ENCODE measurements at regions not wholly inside any gene's neighbourhood (a gene's known extent, or its start where the extent isn't known, plus 50 kb on each side); places are given as distances from the start of the nearest gene placed in this dataset.

- peaks cover 5% of the 10 kb centered on the region for H3K4me1 ChIP-seq (ENCODE audit: control insufficient read depth, low read depth, low read length)
- no peaks in the 10 kb centered on the region for H3K79me1 ChIP-seq (ENCODE audit: low read length)
- no peak overlapping the region for H3K23ac ChIP-seq (ENCODE audit: low read length)
- no peaks in the 10 kb centered on the region for H3K36me3 ChIP-seq (ENCODE audit: control insufficient read depth, insufficient read depth, low read length)
- no peak overlapping the region for H2AK5ac ChIP-seq (ENCODE audit: low read length)
- no peaks in the 10 kb centered on the region for H3K27me3 ChIP-seq (ENCODE audit: insufficient read depth, low read length, poor library complexity)
- DNase-seq: no peak
- no peak overlapping the region for H2BK5ac ChIP-seq (ENCODE audit: low read length)
- H3K79me2 ChIP-seq (ENCODE audit: control insufficient read depth, insufficient read depth, low read length): no peaks in the 10 kb centered on the region
- H3K4me2 ChIP-seq (ENCODE audit: low read length): no peak overlapping the region
- H3K4ac ChIP-seq (ENCODE audit: low read depth, low read length): no peak overlapping the region
- no peak overlapping the region for H3K9ac ChIP-seq (ENCODE audit: low read length)
- WGBS (ENCODE audit: extremely low coverage, insufficient coverage, low lambda C conversion rate): no CpG with 5 or more reads among the region's 28 CpGs
- no peak overlapping the region for H4K8ac ChIP-seq (ENCODE audit: low read depth, low read length)
- H3K56ac ChIP-seq (ENCODE audit: low read length): no peak overlapping the region
- H2BK120ac ChIP-seq (ENCODE audit: low read depth, low read length): peak overlapping the region; percentile 47
- no peak overlapping the region for H4K5ac ChIP-seq (ENCODE audit: low read length)
- H3K4me3 ChIP-seq (ENCODE audit: low read length): no peak overlapping the region
- H2BK15ac ChIP-seq (replicated peaks; ENCODE audit: low read depth): no peak overlapping the region
- H3K18ac ChIP-seq (ENCODE audit: low read length): no peak overlapping the region
- H3K27ac ChIP-seq (ENCODE audit: low read depth, low read length): no peak overlapping the region
Observed at GRCh38 chr10:31749981-31750840, 178.4 kb downstream of the ARHGAP12 start.

DNA sequence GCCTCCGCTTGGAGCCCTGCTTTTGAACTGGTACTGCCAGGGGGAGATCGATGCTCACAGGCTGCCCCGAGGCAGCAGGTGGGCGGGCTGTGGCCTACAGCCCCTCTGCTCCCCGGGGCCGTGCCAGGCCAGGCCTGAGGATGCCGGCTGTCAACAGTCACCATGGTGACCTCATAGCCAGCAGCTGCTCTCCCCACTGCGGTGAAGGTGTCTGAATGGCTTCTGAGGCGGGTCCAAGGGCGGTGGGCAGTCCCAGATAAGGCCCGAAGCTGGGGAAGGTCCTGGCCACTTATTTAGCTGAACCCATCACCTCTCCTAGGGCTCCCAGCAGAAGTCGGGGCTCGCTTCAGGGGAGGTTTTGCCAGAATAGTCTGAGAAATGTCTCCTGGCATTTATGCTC, 179.3 kb downstream of the ARHGAP12 start:
- no peak overlapping the region for H2AK5ac ChIP-seq (ENCODE audit: low read length)
- H3K79me2 ChIP-seq (ENCODE audit: control insufficient read depth, insufficient read depth, low read length): no peaks in the 10 kb centered on the region
- no peak overlapping the region for H2BK120ac ChIP-seq (ENCODE audit: low read depth, low read length)
- H3K4me3 ChIP-seq (ENCODE audit: low read length): no peak overlapping the region
- no peak overlapping the region for H2BK5ac ChIP-seq (ENCODE audit: low read length)
- H4K5ac ChIP-seq (ENCODE audit: low read length): no peak overlapping the region
- no peak for DNase-seq
- H3K9ac ChIP-seq (ENCODE audit: low read length): no peak overlapping the region
- no peak overlapping the region for H3K18ac ChIP-seq (ENCODE audit: low read length)
- no peak overlapping the region for H3K23ac ChIP-seq (ENCODE audit: low read length)
- WGBS (ENCODE audit: extremely low coverage, insufficient coverage, low lambda C conversion rate): no CpG with 5 or more reads among the region's 13 CpGs
- no peak overlapping the region for H2BK15ac ChIP-seq (replicated peaks; ENCODE audit: low read depth)
- no peaks in the 10 kb centered on the region for H3K36me3 ChIP-seq (ENCODE audit: control insufficient read depth, insufficient read depth, low read length)
- H3K27me3 ChIP-seq (ENCODE audit: insufficient read depth, low read length, poor library complexity): no peaks in the 10 kb centered on the region
- no peak overlapping the region for H3K4ac ChIP-seq (ENCODE audit: low read depth, low read length)
- no peak overlapping the region for H3K27ac ChIP-seq (ENCODE audit: low read depth, low read length)
- no peak overlapping the region for H3K56ac ChIP-seq (ENCODE audit: low read length)
- no peak overlapping the region for H3K4me2 ChIP-seq (ENCODE audit: low read length)
- H3K79me1 ChIP-seq (ENCODE audit: low read length): no peaks in the 10 kb centered on the region
- no peaks in the 10 kb centered on the region for H3K4me1 ChIP-seq (ENCODE audit: control insufficient read depth, low read depth, low read length)
- no peak overlapping the region for H4K8ac ChIP-seq (ENCODE audit: low read depth, low read length)

DNA sequence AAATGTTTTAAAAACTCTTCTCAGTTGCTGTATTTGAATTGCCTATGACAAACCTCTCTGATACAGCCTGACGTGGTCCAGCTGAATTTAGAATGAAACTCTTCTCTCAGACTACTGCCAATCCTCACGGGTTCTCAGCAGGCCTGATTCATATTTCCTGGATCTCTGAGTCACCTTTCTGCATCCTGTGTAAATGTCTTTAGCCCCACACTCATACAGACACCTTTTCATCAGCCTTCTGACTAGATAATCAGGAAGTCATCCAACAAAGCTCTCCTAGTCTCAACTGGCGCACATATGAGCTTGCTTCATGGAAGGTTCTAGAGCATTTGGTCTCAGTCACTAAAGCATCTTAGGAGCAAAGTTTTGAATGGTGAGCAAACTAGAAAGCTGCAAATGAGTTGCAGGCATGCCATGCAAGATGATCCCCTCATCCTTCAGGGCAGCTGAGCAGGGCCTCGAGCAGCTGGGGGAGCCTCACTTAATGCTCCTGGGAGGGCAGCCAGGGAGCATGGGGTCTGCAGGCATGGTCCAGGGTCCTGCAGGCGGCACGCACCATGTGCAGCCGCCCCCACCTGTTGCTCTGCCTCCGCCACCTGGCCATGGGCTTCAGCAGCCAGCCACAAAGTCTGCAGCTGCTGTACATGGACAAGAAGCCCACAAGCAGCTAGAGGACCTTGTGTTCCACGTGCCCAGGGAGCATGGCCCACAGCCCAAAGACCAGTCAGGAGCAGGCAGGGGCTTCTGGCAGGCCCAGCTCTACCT, 182.8 kb downstream of the ARHGAP12 start:
- Histone ChIP-seq H3K23ac (ENCODE audit: low read length) (no peak overlapping the region), H4K8ac (ENCODE audit: low read depth, low read length) (no peak overlapping the region), H4K5ac (ENCODE audit: low read length) (no peak overlapping the region), H2AK5ac (ENCODE audit: low read length) (no peak overlapping the region), H3K79me1 (ENCODE audit: low read length) (no peaks in the 10 kb centered on the region), H2BK5ac (ENCODE audit: low read length) (no peak overlapping the region), H3K4ac (ENCODE audit: low read depth, low read length) (no peak overlapping the region), H3K9ac (ENCODE audit: low read length) (no peak overlapping the region), H2BK120ac (ENCODE audit: low read depth, low read length) (no peak overlapping the region), H3K4me2 (ENCODE audit: low read length) (no peak overlapping the region), H3K27ac (ENCODE audit: low read depth, low read length) (no peak overlapping the region), H3K18ac (ENCODE audit: low read length) (no peak overlapping the region), H2BK15ac (replicated peaks; ENCODE audit: low read depth) (no peak overlapping the region), H3K27me3 (ENCODE audit: insufficient read depth, low read length, poor library complexity) (no peaks in the 10 kb centered on the region), H3K4me1 (ENCODE audit: control insufficient read depth, low read depth, low read length) (no peaks in the 10 kb centered on the region), H3K36me3 (ENCODE audit: control insufficient read depth, insufficient read depth, low read length) (no peaks in the 10 kb centered on the region), H3K4me3 (ENCODE audit: low read length) (no peak overlapping the region), H3K56ac (ENCODE audit: low read length) (no peak overlapping the region), H3K79me2 (ENCODE audit: control insufficient read depth, insufficient read depth, low read length) (no peaks in the 10 kb centered on the region)
- no peak for DNase-seq
- WGBS (ENCODE audit: extremely low coverage, insufficient coverage, low lambda C conversion rate): no CpG with 5 or more reads among the region's 9 CpGs

DNA sequence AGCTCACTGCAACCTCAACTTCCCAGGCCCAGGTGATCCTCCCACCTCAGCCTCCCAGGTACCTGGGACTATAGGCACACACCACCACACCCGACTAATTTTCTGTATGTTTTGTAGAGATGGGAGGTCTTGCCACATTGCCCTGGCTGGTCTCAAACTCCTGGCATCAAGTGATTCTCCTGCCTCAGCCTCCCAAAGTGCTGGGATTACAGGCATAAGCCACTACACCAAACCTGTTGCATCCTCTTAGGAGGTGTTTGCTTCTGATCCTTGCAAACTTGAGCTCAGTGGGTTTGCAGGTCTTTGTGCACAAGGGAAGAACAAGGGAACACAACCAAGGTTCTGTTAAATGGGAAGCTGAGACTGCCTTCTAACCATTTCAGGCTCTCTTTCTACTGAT, 184.6 kb downstream of the ARHGAP12 start:
- Histone ChIP-seq H3K23ac (ENCODE audit: low read length) (no peak overlapping the region), H3K56ac (ENCODE audit: low read length) (no peak overlapping the region), H3K79me2 (ENCODE audit: control insufficient read depth, insufficient read depth, low read length) (no peaks in the 10 kb centered on the region), H3K9ac (ENCODE audit: low read length) (no peak overlapping the region), H3K36me3 (ENCODE audit: control insufficient read depth, insufficient read depth, low read length) (no peaks in the 10 kb centered on the region), H4K5ac (ENCODE audit: low read length) (no peak overlapping the region), H3K18ac (ENCODE audit: low read length) (no peak overlapping the region), H3K4me1 (ENCODE audit: control insufficient read depth, low read depth, low read length) (peaks cover 2% of the 10 kb centered on the region), H3K79me1 (ENCODE audit: low read length) (no peaks in the 10 kb centered on the region), H3K4me3 (ENCODE audit: low read length) (no peak overlapping the region), H2BK120ac (ENCODE audit: low read depth, low read length) (no peak overlapping the region), H3K4ac (ENCODE audit: low read depth, low read length) (no peak overlapping the region), H3K4me2 (ENCODE audit: low read length) (no peak overlapping the region), H3K27me3 (ENCODE audit: insufficient read depth, low read length, poor library complexity) (no peaks in the 10 kb centered on the region), H2AK5ac (ENCODE audit: low read length) (no peak overlapping the region), H2BK5ac (ENCODE audit: low read length) (no peak overlapping the region), H3K27ac (ENCODE audit: low read depth, low read length) (no peak overlapping the region), H4K8ac (ENCODE audit: low read depth, low read length) (no peak overlapping the region), H2BK15ac (replicated peaks; ENCODE audit: low read depth) (no peak overlapping the region)
- no peak for DNase-seq
- WGBS (ENCODE audit: extremely low coverage, insufficient coverage, low lambda C conversion rate): no CpG with 5 or more reads among the region's 1 CpG

DNA sequence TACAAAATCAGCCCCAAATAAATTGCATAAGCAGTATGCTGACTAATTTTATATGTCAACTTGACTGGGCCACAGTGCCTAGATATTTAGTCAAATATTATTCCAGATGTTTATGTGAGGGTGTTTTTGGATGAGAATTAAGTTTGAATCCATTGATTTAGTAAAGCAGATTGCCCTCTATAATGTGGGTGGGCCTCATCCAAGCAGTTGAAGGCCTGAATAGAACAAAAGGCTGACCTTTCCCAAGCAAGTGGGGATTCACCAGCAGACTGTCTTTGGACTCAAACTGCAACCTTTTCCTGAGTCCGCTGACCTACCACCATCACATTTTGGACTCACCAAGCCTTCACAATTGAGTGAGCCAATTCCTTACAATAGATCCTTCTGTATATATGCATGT, 186.4 kb downstream of the ARHGAP12 start:
- no peaks in the 10 kb centered on the region for H3K79me1 ChIP-seq (ENCODE audit: low read length)
- H3K23ac ChIP-seq (ENCODE audit: low read length): no peak overlapping the region
- H3K27ac ChIP-seq (ENCODE audit: low read depth, low read length): no peak overlapping the region
- no peak overlapping the region for H3K4ac ChIP-seq (ENCODE audit: low read depth, low read length)
- H2BK5ac ChIP-seq (ENCODE audit: low read length): no peak overlapping the region
- no peak overlapping the region for H2BK120ac ChIP-seq (ENCODE audit: low read depth, low read length)
- H2BK15ac ChIP-seq (replicated peaks; ENCODE audit: low read depth): no peak overlapping the region
- no peak overlapping the region for H4K5ac ChIP-seq (ENCODE audit: low read length)
- no peak overlapping the region for H3K4me2 ChIP-seq (ENCODE audit: low read length)
- no peak for DNase-seq
- H3K56ac ChIP-seq (ENCODE audit: low read length): no peak overlapping the region
- no peak overlapping the region for H3K9ac ChIP-seq (ENCODE audit: low read length)
- no CpG with 5 or more reads among the region's 1 CpG for WGBS (ENCODE audit: extremely low coverage, insufficient coverage, low lambda C conversion rate)
- H2AK5ac ChIP-seq (ENCODE audit: low read length): no peak overlapping the region
- no peaks in the 10 kb centered on the region for H3K27me3 ChIP-seq (ENCODE audit: insufficient read depth, low read length, poor library complexity)
- H4K8ac ChIP-seq (ENCODE audit: low read depth, low read length): no peak overlapping the region
- no peaks in the 10 kb centered on the region for H3K36me3 ChIP-seq (ENCODE audit: control insufficient read depth, insufficient read depth, low read length)
- no peak overlapping the region for H3K18ac ChIP-seq (ENCODE audit: low read length)
- peaks cover 2% of the 10 kb centered on the region for H3K4me1 ChIP-seq (ENCODE audit: control insufficient read depth, low read depth, low read length)
- H3K79me2 ChIP-seq (ENCODE audit: control insufficient read depth, insufficient read depth, low read length): no peaks in the 10 kb centered on the region
- H3K4me3 ChIP-seq (ENCODE audit: low read length): no peak overlapping the region
